Choroid plexus epithelial cell (primary cell): ENCODE measurements at regions not wholly inside any gene's neighbourhood (a gene's known extent, or its start where the extent isn't known, plus 50 kb on each side); places are given as distances from the start of the nearest gene placed in this dataset.

Experiments used
- DNase-seq: peaks from one replicate; pipeline ENCODE4 v3.0.0-alpha.2; 2010; ENCODE audit warnings: low read depth
- H3K4me3 ChIP-seq: 2 replicates; pipeline ENCODE4 v1.5.1; 2011; ENCODE audit warnings: low read depth, mild to moderate bottlenecking, control low read depth, low read length, moderate library complexity
- TF ChIP-seq, protein P1 (sequence below): conservative IDR thresholded peaks from 2 replicates; pipeline ENCODE4 v1.5.1; 2011; ENCODE audit warnings: low read depth, mild to moderate bottlenecking, control low read depth, inconsistent platforms, low read length, moderate library complexity

DNA sequence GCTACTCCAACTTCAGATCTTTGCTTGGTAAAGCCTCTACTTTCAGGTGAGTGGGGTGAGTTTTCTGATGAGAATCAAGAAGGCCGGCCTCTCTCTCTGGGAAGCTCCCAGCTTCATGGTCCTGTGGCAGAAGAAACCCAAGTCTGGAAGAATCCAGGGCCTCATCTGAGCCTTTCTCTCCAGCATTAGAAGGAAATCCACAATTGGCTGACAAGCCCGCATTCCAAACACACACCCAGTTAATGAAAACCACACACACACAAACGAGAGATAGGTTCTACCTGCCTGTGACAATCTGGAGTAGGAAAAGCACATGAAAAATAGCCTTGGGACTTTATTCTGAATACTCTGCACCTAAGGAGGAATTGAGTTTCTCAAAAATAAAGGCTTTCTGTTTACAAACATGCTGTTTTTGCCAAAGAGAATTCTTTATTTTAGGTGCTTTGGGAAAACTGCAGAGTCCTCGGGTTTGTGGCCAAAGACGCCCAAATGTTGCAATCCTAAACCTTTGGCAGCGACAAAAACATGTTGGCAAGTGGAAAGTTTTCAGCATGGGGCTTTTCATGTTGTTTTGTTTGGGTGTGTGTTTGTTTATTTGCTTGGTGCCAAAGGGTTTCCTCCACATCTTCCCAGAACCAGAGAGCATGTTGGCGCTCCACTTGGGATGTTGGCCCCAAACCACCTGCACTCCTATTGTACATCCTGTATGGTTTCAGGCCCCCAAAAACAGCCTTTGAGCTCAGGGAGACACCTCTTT, 216.2 kb downstream of the SETD4 start:
- DNase-seq = no peak
- no peak overlapping the region for H3K4me3 ChIP-seq
- TF ChIP-seq, protein P1, sequence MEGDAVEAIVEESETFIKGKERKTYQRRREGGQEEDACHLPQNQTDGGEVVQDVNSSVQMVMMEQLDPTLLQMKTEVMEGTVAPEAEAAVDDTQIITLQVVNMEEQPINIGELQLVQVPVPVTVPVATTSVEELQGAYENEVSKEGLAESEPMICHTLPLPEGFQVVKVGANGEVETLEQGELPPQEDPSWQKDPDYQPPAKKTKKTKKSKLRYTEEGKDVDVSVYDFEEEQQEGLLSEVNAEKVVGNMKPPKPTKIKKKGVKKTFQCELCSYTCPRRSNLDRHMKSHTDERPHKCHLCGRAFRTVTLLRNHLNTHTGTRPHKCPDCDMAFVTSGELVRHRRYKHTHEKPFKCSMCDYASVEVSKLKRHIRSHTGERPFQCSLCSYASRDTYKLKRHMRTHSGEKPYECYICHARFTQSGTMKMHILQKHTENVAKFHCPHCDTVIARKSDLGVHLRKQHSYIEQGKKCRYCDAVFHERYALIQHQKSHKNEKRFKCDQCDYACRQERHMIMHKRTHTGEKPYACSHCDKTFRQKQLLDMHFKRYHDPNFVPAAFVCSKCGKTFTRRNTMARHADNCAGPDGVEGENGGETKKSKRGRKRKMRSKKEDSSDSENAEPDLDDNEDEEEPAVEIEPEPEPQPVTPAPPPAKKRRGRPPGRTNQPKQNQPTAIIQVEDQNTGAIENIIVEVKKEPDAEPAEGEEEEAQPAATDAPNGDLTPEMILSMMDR = no peak

DNA sequence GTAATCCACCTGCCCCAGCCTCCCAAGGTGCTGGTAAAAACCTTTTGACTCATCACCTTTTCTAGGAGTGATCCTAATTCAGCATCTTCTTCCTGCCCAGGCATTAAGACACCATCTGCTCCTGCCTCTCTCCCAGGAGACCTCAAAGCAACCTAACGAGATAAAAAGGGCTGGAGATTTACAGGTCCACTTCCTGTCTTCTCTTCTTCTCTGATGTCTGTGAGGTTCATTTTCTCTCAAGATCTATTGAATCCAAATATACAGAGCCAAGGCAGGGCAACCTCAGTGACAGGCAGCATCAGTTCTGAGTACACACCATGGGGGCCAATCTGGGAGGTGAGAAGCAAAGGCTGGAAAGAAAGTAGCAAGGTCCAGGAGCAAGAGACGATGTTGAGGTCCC, 219.4 kb downstream of the SETD4 start:
- TF ChIP-seq, protein P1 = no peak
- no peak overlapping the region for H3K4me3 ChIP-seq
- DNase-seq = no peak

DNA sequence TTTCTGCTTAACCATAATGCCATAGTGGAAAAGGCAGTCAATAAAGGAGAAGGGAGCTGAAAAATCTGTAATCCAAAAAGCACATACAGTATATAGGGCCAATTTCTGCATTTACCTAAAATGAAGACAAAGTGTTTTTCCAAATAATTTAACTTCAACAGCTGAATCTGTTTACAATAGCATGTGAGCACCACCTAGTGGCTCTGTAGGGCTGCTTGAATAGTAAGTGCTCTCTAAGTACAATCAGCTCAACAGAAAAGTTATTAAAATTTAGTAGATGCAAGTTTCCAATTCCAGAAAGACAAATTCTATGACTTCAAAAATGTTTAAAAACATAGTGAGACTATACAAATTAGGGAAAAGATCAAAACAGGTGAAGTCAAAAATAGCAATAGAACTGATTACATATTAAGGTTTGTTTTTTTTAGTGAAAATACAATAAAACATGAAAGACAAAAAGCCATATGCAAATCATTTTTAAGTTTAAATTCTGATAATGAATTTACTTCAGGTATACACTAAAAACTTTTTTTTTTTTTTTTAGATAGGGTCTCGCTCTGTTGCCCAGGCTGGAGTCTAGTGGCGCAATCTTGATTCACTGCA, 220.0 kb downstream of the SETD4 start:
- TF ChIP-seq, protein P1 = peak; percentile 86
- peak; percentile 95 for DNase-seq
- H3K4me3 ChIP-seq = no peak overlapping the region

DNA sequence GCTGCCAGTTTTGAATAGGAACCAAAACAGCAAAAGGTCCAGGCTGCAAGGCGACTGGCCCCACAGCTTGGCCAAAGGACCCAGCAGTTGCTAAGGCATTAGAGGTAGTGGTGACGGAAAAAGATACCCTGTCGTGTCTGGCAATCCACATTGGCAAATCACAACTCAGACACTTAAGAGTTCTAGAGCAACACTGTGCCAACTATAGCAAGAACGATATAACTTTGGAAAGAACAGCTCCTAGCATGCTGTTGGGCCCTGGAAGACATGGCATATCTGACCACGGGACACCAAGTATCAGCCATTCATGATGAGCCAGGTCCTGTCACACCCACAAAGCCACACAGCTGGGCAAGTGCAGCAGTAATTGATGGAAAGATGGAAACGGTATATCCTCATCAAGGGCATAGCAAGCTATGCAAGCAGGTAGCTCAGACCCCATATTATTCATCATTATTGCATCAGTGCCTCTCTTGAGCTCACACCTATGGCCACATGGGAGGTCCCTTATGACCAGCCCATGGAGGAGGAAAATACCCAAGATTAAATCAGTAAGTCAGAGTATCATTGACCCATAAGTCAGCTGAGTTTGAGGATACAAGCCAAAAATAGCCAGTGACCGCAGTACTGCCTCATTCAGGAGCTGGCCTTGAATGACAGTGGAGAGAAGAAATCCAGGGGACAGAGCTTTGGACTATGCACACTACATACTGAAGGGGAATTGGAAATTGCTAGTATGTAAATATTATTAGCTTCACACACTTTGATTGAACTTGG, 221.2 kb downstream of the SETD4 start:
- H3K4me3 ChIP-seq = no peak overlapping the region
- TF ChIP-seq, protein P1 = no peak
- DNase-seq = no peak

DNA sequence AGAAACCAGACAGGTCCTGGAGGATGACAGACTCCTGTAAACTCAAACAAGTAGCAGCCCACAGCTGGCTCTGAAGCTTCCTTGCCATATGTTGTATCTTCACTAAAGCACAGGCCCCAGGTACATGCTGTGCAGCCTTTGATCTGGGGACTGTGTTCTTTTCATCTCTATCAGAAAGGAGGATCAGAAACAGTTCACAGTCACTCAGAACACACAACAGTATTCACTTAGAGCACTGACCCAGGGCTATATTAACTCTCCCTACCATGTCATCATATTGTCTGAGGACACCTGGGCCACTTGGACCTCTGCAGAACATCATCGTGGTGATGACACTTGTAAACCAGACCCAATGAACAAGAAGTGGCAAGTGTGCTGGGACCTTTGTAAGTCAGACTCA, 222.0 kb downstream of the SETD4 start:
- DNase-seq = no peak
- H3K4me3 ChIP-seq = no peak overlapping the region
- TF ChIP-seq, protein P1 = no peak

DNA sequence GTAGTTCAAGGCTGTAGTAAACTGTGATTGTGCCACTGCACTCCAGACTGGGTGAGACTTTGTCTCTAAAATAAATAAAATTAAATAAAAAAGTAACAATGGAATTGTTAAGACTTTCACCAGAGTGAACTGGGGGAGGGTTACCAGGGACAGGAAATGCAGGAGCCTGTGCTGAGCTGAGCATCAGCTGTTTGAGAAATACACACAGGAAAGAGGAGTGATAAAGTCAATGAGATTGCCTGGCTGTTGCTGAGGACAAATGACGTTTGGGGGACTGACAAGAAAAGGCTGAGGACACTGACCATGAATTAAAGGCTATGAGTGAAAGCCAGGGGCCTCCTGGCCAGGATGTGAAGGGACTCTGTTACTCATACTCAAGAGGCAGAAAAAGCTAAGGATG, 226.3 kb downstream of the SETD4 start:
- DNase-seq = no peak
- H3K4me3 ChIP-seq = no peak overlapping the region

More for the DNA sequence above, 226.3 kb downstream of the SETD4 start:
- TF ChIP-seq, protein P1 = no peak
